SK-N-DZ (cell line): ENCODE measurements at regions not wholly inside any gene's neighbourhood (a gene's known extent, or its start where the extent isn't known, plus 50 kb on each side); places are given as distances from the start of the nearest gene placed in this dataset.

Experiments used
- DNase-seq: peaks from one replicate; pipeline ENCODE4 v3.0.0-alpha.2; 2015; ENCODE audit warnings: low spot score

DNA sequence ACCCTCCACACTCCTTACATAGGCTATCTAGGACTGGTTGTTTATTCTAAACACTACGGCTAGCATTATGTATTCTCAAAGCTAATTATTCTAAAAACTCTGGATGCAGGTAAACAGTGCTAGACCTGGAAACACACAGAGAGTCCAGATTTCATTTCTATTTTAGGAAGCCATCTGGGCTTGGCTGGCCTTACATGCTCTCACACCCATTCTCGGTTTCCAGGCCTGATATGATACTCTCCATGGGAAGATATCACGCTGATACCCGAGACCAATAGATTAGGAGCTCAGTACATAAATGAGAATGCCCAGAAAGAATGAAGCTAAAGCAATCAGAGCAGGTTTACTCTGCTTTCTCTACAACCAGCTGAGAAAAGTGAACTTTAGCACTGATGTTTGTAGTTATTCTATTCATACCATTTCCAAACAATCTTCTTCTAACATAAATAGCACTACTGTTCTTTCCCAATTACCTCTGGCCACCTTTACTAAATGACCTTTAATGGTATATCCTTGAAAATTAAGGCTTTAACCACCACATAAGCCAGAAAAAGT, 973.3 kb downstream of the PCDH18 start:
- DNase-seq, result no peak

DNA sequence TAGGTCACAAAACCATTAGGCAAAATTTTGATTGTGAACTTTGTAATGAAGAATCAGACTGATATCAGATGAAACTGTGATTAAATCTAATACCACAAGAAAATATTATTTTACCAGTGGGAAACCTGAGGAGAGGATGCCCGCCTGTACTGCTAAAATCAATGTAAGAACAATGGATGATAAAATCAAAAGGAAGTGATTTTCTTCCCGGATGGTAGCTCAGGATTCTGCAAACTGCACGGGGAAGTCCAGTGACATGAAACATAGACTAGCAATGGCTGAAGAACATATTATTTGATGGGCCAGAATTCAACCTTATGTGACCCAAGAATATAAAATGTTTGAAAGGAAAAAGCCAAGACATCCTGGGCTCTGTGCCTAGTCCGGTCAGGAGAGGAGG, 974.9 kb downstream of the PCDH18 start:
- DNase-seq, result no peak

DNA sequence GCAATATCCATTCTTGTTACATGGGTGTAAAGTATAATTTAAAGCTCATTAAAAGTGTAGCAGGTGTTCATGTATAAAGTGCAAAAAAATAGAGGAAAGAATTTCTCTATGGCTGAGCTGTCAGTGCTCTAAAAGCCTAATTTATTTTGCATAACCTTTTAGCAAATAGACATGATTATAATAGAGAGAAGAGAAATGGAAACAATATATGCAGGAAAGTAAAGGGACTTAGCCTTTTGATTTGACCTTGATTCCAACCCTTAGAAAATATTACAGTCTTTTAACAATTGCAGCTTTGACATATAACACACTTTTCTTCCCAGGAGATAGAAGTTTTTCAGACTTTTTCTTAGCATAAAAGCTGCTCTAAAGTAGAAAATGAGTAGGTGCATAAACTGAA, 978.3 kb downstream of the PCDH18 start:
- no peak for DNase-seq

DNA sequence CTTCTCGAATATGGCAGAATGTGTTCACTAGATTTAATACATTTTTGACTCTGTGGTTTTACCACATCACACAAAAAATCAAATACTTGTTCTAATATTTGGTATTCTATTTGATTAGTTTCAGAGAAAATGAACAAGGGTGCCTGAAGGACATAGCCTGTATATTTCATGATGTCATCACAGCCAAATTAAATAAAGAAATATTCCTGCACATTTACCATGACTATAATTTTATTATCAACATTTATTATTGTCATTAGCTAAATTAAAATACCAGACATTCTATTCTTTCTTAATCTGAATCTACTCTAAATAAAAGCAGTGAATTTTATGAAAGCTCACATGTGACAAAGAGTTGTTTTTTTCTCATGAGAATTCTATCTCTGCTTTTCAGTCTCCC, 980.5 kb downstream of the PCDH18 start:
- DNase-seq, result no peak

DNA sequence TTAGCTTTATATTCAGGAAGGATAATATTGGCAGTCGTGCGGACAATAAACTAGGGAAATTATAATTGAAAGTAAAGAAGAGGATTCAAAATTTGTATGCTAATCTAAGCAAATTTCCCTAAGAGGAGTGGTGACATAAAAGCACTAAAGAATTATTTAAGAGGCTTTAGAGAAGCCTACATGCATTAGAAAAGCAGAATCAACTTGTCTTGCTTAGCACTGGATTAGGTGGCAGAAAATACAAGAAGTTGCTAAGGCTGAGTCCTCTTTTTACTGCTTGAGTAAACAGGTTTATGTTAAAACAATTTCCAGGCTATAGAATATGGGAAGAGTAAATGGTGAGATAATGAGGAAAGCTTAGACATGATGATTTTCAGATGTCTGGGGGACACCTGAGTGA, 991.5 kb downstream of the PCDH18 start:
- DNase-seq, result no peak

DNA sequence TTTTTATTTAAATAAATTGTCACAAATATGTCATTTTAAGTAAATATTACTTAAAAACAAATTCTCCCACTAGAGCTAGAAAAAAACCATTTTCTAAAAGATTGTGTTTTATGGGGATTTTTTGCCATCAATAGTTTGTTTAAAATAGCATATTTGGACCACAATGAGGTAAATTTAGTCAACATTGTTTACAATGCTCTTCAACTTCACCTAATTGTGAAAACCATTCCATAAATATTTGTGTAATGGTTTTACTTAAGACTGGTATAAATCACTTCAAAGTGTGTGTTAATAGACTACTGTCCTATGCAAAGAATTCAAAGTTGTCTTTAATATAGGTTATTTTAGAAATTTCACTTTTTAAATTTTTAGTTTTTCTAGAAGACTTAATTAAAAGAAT, 1004.2 kb downstream of the PCDH18 start:
- no peak for DNase-seq

DNA sequence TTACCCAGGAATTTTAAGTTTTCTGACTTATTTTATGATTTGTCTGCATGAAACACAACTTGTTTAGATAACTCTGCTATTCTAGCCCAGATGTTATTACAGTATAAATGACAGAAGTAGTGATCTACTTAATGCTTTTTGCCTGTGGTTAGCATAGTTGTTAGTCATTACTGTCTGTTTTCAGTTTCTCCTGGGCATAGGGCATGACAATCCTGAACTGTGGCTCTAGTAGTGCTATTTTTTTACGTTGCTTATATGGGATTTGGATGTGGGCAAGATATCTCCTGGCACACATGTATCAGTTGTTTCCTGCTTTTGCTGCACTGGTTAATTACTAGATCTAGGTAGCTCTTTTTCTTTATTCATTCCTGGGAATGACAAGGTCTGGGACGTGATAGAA, 1005.8 kb downstream of the PCDH18 start:
- no peak for DNase-seq

DNA sequence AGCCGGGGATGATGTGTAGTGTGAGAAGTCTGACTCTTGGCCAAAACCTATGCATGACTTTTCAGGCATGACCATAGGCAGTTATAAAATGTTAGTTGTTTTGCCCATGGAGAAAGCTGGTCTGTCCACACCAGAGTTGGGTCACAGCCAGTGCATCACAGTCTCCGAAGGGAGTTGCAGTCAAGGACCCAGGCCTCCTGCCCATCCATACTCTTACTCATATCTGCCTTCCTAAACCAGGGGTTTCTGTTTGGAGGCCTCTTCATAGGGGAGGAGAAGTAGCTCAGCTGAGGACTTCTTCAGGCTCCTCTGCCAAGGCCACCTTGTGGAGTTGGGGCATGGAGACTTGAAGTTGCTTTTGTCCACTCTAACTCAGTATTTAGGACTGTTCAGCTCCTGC, 1008.3 kb downstream of the PCDH18 start:
- DNase-seq, result no peak

DNA sequence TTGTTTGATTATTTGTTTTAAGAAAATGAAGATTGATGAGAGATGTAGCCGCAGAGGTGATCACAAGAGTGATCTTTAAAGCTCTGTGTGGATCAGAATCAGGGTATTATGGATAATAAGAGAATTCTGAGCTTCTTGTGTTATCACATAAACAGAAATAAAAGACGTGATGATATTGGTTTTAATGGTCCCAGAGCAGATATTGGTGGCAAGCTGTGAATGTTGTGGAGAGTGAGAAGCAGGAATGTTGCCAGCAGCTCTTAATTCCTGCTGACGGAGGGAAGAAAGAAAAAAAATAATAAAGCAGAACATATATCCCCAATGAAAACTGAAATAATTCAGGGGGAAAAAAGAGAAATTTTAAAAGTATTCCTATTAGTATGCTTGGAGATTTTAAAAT, 1015.9 kb downstream of the PCDH18 start:
- DNase-seq, result no peak

DNA sequence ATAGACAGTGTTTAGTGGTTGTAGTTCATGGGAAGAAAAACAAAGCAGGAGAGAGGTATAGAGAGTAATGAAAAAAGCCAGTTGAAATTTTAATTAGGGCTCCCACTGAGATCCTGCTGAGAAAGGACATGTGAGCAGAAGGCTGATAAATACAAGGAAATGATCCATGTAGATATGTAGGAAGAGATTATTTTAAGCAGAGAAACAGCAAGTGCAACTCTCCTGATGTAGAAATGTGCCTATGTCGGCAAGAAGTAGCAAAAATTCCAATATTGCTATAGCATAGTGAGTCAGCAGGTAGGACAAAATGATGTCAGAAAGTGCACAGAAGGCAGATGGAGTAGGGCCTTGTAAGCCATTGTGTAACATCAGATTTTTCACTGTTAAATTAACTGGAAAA, 1027.3 kb downstream of the PCDH18 start:
- no peak for DNase-seq

DNA sequence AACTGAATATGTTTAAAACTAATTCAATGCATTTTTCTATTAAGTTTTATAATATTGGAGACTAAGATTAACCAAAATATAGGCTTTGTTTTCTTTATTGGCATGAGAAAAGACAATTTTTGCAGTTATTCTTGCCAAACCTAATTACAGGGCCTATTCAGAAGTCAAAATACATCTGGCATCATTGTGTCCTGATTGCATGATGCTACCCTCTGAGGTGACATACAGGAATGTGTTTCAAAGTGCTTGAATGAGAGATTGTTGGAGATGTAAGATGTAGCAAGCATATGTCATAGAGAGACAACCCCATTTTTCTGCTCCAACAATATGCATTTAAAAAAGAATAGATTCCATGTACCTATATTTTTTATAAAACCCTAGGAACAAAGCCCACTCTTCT, 1036.4 kb downstream of the PCDH18 start:
- no peak for DNase-seq

DNA sequence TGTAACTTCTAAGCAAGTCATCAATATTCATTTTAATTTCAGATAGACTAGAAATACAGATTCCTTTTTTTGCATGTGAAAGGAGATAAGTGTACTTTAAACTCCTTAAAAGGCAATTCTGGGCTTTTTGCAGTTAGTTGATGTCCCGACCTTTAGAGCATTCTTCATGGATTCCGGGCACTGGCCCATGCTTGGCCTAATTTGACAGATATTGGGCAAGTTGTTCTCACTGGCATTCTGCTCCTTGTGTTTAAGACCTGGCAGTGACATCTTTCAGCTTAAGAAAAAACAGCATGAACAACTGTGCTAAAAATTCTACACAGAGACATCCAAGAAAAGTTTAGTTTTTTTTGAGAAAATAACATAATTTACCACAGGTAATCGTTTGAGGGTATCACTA, 1037.2 kb downstream of the PCDH18 start:
- no peak for DNase-seq

DNA sequence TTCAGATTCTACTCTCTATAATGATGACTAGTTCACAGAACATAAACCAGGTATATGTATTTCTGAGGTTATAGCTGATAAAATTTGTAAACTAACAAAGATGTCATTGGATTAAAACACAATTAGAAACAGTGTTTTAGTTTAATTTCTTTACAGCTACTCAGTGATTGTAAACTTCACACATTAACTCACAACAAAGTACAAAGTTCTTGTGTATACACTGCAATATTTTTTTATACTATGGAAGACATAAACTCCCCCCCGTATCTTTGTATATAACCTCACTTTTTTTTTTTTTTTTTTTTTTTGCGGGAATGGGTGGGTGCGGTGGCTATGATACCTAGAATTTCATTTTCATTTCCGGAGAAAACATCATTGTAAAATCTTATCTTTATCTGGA, 1043.2 kb downstream of the PCDH18 start:
- DNase-seq, result no peak

DNA sequence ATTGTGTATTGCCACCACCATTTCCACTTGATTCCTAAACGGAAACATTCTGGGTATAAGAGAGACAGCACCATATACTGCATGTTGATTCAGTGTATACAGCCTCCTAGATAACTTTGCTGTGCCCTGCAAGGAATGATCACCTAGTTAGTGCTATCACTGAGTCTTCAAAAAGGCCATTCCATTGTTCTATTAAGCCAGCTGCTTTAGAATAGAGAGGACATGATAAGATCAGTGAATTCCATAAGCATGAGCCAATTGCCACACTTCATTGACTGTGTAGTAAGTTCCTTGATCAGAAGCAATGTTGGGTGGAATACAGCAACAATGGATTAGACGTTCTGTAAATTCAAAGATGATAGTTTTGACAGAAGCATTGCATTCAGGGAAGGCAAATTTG, 1047.3 kb downstream of the PCDH18 start:
- DNase-seq, result no peak

DNA sequence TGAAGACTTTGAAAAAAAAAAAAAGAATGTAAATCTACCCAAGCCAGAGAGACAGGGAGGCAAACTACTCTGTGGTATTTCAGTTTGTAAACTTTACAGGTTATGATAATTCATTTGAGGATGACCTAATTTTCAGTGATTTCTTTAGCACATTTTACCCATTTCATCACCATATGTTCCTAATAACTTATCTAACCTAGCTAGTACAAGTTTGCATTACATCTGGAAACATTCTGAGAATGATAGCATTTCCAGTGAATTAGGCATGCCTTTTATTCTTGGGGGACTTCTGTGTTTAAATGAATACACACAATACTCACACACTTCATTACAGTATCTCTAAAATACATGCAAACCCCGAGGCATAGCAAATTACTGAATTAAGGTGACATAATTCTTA, 1055.5 kb downstream of the PCDH18 start:
- DNase-seq, result no peak

DNA sequence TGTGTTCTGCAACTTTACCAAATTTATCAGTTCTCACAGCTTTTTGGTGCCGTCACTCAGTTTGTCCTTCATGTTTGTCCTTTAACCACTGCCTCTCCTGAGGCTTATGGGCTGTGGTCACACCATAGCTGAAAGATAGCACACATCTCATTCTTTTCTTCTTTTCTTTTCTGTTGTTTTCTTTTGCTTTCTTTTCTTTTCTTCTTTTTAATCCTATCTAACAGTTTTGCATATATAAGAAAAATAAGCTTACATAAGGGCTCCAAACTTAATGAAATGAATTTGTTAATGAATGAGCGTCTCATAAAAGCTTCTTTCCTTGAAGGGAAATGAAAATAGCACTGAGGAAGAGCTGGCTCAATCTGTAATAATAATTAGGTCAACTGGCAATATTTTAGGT, 1061.2 kb downstream of the PCDH18 start:
- DNase-seq, result no peak

DNA sequence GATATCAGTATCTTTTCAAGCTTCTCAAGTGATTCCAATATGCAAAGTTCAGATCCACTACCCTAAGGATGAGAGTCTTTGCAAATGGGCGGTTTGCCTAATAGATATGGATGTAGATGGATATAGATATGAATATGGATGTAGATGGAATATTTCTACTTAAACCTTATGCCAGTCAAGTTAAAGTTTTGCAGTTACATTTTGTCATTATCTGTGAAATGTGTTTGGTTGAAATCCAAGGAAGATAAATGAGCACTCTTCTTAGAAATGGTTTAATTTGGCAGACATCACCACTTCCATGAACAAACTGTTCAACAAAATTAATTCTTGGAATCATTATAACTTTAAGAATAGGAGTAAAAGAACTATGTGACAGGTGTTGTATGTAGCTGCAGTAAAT, 1066.6 kb downstream of the PCDH18 start:
- no peak for DNase-seq

DNA sequence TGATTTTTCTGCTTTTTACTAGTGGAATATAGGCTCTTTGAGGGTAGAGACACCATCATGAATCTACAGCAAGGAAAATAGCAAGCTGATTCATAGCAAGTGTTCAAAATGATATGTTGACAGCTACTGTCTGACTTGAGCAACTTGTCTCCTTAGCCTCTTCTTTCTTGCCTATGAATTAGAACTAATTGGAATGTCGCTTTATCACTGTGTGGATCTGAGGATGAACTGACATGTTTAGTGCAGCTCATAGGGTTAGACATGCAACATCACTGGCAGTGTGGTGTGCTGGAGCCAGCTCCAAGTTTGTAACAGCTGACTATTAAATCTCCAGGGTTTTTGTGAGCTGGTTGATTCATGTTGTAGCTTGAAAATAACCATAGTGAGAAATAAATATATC, 1068.4 kb downstream of the PCDH18 start:
- DNase-seq, result no peak

DNA sequence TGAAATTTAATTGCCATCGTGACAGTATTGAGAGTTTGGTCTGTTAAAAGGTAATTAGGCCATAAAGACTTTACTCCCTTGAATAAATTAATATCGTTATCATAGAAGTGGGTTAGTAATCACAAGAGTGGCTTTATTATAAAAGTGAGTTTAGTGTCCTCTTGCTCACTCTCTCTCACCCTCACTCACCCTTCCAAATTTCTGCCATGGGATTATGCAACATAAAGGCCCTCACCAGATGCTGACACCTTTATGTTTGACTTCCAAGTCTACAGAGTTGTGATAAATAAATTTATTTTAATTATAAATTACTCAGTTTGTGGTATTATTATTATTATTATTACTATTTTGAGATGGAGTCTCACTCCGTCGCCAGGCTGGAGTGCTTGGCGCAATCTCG, 1070.8 kb downstream of the PCDH18 start:
- DNase-seq, result no peak

DNA sequence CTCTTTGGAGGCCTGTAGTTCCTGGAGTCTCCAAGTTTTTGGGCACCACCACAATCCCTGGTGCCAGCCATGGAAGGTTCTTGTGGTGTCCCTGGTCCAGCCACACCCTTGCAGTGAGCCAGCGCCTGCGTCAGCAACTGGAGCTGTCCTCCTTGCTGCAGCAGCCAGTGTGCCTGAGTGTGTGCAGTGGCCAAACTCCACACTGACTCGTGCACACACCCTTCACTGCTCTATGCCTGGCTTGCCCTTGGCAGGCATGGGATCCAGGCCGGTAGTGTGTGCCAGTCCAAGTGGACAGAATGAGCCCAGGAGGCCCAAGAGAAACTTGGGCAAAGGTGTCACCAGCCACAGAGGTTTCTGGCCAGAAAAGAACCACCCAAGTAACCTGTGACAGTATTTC, 1074.0 kb downstream of the PCDH18 start:
- no peak for DNase-seq

DNA sequence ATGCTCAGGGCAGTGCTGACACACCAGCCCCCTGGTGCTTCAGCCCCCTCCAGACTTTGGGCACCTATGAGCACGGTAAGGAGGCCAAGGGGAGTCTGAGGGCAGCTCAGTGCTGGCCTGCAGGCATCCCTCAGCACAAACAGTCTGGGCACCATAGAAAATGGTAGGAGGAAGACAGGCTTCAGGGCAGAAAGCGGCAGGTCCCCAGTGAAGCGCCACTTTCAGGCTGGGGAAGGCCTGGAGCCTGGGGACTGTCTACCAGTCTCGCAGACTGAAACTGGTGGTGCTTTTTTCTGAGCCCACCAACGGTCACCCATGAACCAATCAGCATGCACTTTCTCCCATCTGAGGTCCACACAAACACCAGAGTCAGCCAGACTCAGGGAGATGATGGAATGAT, 1074.7 kb downstream of the PCDH18 start:
- DNase-seq, result no peak

DNA sequence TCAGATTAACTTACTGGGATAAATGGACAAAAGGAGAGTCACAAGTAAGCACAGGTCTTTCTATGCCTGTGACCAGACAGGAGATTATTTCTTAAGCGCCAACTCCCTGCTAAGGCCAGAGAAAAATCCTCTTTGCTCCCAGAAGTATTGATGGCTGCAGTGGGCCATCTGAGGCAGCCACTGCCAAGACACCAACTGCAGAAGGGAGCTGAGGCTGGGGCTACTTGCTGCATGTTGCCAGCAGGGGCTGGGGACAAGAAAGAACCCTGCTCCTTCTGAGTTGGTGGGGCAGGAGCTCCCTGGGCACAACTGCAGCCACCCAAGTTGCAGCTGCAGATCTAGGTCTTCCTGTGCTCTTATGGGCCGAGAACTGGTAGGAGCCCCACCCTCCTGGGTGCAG, 1075.3 kb downstream of the PCDH18 start:
- DNase-seq, result no peak

DNA sequence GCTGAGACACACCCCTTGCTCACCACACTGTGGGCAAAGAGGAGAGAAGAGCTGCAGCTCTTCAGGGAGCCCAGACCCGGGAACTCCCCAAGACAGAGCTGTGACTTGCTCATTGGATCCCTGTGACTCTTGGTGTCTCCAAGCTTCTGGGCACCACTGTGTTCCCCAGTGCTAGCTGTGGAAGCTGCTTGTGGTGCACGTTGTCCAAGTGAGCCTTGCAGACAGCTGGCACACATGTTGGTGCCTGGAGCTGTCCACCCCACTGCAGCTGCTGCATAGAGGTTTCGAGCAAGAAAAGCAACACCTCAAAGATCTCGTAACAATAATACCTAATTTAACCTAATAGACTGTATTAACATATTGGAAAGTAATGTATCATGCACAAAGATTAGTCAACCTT, 1089.3 kb downstream of the PCDH18 start:
- DNase-seq, result no peak

DNA sequence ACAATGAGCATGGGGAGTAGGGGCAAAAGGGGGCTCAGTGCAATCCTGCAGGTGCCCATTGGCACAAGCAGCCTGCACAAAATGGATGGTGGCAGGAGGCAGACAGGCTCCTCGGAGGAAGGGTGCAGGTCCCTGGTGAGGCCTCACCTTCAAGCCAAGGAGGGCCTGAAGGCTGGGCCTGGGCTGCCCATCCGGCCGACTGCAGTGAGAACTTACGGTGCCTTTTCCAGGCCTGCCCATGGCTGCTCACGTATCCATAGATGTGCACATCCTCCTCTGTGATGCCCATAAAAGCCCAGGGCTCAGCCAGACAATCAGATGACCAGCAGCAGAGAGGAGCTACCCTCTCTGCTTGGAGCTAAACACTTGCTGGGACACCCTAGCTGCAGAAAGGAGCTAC, 1089.8 kb downstream of the PCDH18 start:
- DNase-seq, result no peak
